Keratinocyte (primary cell): ENCODE measurements at regions not wholly inside any gene's neighbourhood (a gene's known extent, or its start where the extent isn't known, plus 50 kb on each side); places are given as distances from the start of the nearest gene placed in this dataset.

Source experiments
- DNase-seq: peaks from one replicate; pipeline ENCODE4 v3.0.0-alpha.2; 2011; ENCODE audit warnings: low read depth, missing footprints, low spot score
- FAIRE-seq: peaks from 2 replicates; lab custom pipeline; 2011; peaks lifted over from hg19 to GRCh38; lab: Jason Lieb, UNC
- H2AFZ ChIP-seq: 2 replicates; pipeline ENCODE4 v1.6.0; 2012; ENCODE audit warnings: low read length, control low read depth, inconsistent platforms; ENCODE audit not compliant: control insufficient read depth
- H3K27ac ChIP-seq: 2 replicates; pipeline ENCODE4 v1.5.1; 2011; ENCODE audit warnings: low read length; ENCODE audit not compliant: control insufficient read depth, insufficient read depth
- H3K27me3 ChIP-seq: 3 replicates; pipeline ENCODE4 v1.6.0; 2011; ENCODE audit warnings: low read length; ENCODE audit not compliant: control insufficient read depth, insufficient read depth; ENCODE audit errors: extremely low read depth
- H3K36me3 ChIP-seq, 2 experiments: 2 replicates in 1 of 2; 3 replicates in 1 of 2; pipeline ENCODE4 v1.5.1; 2011; ENCODE audit warnings: low read length in 2 of 2, mild to moderate bottlenecking in 1 of 2; ENCODE audit not compliant: control insufficient read depth in 2 of 2, insufficient read depth in 2 of 2; ENCODE audit errors: extremely low read depth in 1 of 2
- H3K4me1 ChIP-seq: 3 replicates; pipeline ENCODE4 v1.5.1; 2011; ENCODE audit warnings: low read length; ENCODE audit not compliant: control insufficient read depth, insufficient read depth; ENCODE audit errors: extremely low read depth
- H3K4me2 ChIP-seq: 3 replicates; pipeline ENCODE4 v1.6.0; 2011; ENCODE audit warnings: low read depth, low read length; ENCODE audit not compliant: control insufficient read depth, insufficient read depth; ENCODE audit errors: extremely low read depth
- H3K4me3 ChIP-seq, 3 experiments: fragments of 200-600 bp in 1 of 3; sonication (generic) in 1 of 3; 2 replicates in 2 of 3; 3 replicates in 1 of 3; pipeline ENCODE4 v1.5.1; 2011 to 2016; ENCODE audit warnings: low read length in 3 of 3, mild to moderate bottlenecking in 3 of 3, control low read depth in 2 of 3, inconsistent platforms in 1 of 3, low read depth in 1 of 3, mixed read lengths in 1 of 3, mixed run types in 1 of 3, moderate library complexity in 1 of 3; ENCODE audit not compliant: control insufficient read depth in 2 of 3, insufficient read depth in 2 of 3; ENCODE audit errors: extremely low read depth in 1 of 3
- H3K79me2 ChIP-seq: 2 replicates; pipeline ENCODE4 v1.6.0; 2012; ENCODE audit warnings: low read length; ENCODE audit not compliant: control insufficient read depth, insufficient read depth
- H3K9ac ChIP-seq: 3 replicates; pipeline ENCODE4 v1.6.0; 2011; ENCODE audit warnings: low read length; ENCODE audit not compliant: control insufficient read depth, insufficient read depth; ENCODE audit errors: extremely low read depth
- H3K9me1 ChIP-seq: 3 replicates; pipeline ENCODE4 v1.6.0; 2011; ENCODE audit warnings: low read length; ENCODE audit not compliant: control insufficient read depth, insufficient read depth; ENCODE audit errors: extremely low read depth
- H3K9me3 ChIP-seq: 2 replicates; pipeline ENCODE4 v1.5.1; 2012; ENCODE audit warnings: low read depth, low read length; ENCODE audit not compliant: control insufficient read depth
- H4K20me1 ChIP-seq: 3 replicates; pipeline ENCODE4 v1.6.0; 2011; ENCODE audit warnings: low read length; ENCODE audit not compliant: control insufficient read depth, insufficient read depth; ENCODE audit errors: extremely low read depth
- CTCF ChIP-seq, 3 experiments: IDR thresholded peaks in 1 of 3; conservative IDR thresholded peaks in 1 of 3; optimal IDR thresholded peaks in 1 of 3; 2 replicates in 2 of 3; 3 replicates in 1 of 3; pipeline versions ENCODE3 to v1.5.1; 2011; ENCODE audit warnings: low read length in 3 of 3, mild to moderate bottlenecking in 3 of 3, moderate library complexity in 2 of 3, control low read depth in 1 of 3, inconsistent platforms in 1 of 3; ENCODE audit not compliant: insufficient read depth in 2 of 3; ENCODE audit errors: extremely low read depth in 1 of 3
- EZH2 ChIP-seq: IDR thresholded peaks from one replicate; pipeline ENCODE4 v1.6.1; 2012; ENCODE audit warnings: inconsistent platforms, mild to moderate bottlenecking, low read length, moderate library complexity
- dilution Hi-C: fragments of 300-500 bp; cut with MboI; formaldehyde crosslinking; loops from one replicate; pipeline ENCODE4 v1.7.0; 2020; ENCODE audit warnings: low sequenced_read_pairs; ENCODE audit not compliant: extremely low pct_ligation_motif_present

- no peak overlapping the region for H3K4me2 ChIP-seq
- H3K79me2 ChIP-seq, result no peaks in the 10 kb centered on the region
- no peaks in the 10 kb centered on the region for H4K20me1 ChIP-seq
- no peak for FAIRE-seq
- H3K9me3 ChIP-seq, result no peaks in the 10 kb centered on the region
- no peak overlapping the region for H3K27ac ChIP-seq
- no peak overlapping the region for H2AFZ ChIP-seq
- H3K4me3 ChIP-seq, result no peak overlapping the region
- no peak for DNase-seq
- dilution Hi-C loops, result no loop called here
- H3K9ac ChIP-seq, result no peak overlapping the region
- no peaks in the 10 kb centered on the region for H3K9me1 ChIP-seq
- no peak for TF ChIP-seq CTCF (optimal IDR thresholded peaks at IDR 0.05 in 1 of 3, IDR thresholded peaks at IDR 0.05 in 1 of 3, conservative IDR thresholded peaks at IDR 0.05 in 1 of 3; ENCODE audit: extremely low read depth in 1 of 3, insufficient read depth in 2 of 3, low read length in 3 of 3)
- no peak for TF ChIP-seq EZH2
- H3K27me3 ChIP-seq, result no peaks in the 10 kb centered on the region
- H3K4me1 ChIP-seq, result no peaks in the 10 kb centered on the region
- H3K36me3 ChIP-seq, result no peaks in the 10 kb centered on the region
Measured at GRCh38 chr15:79513940-79514339, 81.8 kb downstream of the MINAR1 start.

DNA sequence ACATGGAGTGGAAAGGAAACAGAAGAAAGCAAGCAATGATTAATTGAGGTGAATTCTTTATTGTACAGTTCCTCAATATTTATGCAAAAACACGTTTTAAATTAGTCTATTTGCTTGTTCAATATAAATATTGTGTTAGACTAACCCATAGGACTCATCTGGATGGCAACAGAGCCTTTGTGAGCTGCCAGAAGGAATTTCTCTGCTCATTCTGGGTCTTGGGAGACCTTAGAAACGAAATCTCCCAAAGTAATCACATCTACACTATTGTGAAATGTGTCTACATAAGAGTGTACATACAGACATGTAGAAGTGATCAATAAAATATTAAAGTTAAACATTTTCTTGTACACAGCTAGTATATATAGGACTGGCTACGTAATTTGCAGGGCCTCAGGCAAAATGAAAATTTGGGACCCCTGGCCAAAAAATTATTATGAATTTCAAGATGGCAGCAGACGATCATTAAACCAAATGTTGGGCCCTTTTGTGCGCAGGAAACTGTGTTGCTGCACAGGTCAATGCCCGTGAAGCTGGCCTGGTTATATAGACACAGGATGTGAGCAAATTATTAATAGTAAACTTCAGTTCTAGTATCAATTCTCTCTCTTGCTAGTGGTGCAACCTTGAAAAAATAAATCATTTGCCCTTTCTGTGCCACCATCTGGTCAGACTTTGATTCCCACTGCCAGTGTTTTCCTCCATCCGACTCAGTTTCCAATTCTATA is 83.3 kb downstream of the MINAR1 start:
- Histone ChIP-seq H3K79me2 (no peaks in the 10 kb centered on the region), H2AFZ (no peak overlapping the region), H3K4me1 (no peaks in the 10 kb centered on the region), H3K27ac (no peak overlapping the region), H3K4me3 (no peak overlapping the region), H3K9me3 (no peaks in the 10 kb centered on the region), H3K4me2 (no peak overlapping the region), H4K20me1 (no peaks in the 10 kb centered on the region), H3K9ac (no peak overlapping the region), H3K36me3 (no peaks in the 10 kb centered on the region), H3K9me1 (no peaks in the 10 kb centered on the region), H3K27me3 (no peaks in the 10 kb centered on the region)
- DNase-seq (no peak), FAIRE-seq (no peak)
- no peak for TF ChIP-seq CTCF (optimal IDR thresholded peaks at IDR 0.05 in 1 of 3, IDR thresholded peaks at IDR 0.05 in 1 of 3, conservative IDR thresholded peaks at IDR 0.05 in 1 of 3; ENCODE audit: extremely low read depth in 1 of 3, insufficient read depth in 2 of 3, low read length in 3 of 3)
- TF ChIP-seq EZH2, result no peak
- dilution Hi-C loops, result no loop called here
